ENCODE measurements at regions not wholly inside any gene's neighbourhood (a gene's known extent, or its start where the extent isn't known, plus 50 kb on each side); places are given as distances from the start of the nearest gene placed in this dataset.

DNA sequence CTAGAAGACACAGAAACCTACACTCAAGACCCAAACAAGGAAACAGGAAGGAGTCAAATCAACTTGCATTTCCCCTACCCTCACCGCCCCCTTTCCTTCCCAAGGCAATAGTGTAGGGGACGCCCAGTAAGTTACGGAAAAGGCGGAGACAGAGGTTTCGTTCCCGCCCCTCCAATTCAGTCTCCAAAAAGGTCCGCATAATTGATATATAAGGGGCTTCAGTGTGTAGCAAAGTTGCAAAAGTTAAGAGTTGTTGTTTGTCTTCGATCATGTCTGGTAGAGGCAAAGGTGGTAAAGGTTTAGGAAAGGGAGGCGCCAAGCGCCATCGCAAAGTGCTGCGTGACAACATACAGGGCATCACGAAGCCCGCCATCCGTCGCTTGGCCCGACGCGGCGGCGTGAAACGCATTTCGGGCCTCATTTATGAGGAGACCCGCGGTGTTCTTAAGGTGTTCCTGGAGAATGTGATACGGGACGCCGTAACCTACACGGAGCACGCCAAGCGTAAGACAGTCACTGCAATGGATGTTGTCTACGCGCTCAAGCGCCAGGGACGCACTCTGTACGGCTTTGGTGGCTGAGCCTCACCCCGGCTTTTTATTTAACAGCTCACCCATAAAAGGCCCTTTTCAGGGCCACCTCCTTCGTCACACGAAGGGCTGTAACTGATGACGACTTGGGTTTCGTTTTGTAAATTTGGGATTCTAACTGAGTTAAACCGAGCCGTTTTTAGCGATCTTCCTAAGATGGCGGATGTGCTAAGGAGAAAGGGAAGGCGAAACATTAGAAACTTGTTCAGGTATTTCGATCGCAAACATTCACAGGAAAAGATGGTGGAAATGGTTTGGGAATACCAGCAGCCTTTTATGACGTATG lies 124.6 kb upstream of the BTN3A2 start:
- FAIRE-seq, result peak; percentile 92

DNA sequence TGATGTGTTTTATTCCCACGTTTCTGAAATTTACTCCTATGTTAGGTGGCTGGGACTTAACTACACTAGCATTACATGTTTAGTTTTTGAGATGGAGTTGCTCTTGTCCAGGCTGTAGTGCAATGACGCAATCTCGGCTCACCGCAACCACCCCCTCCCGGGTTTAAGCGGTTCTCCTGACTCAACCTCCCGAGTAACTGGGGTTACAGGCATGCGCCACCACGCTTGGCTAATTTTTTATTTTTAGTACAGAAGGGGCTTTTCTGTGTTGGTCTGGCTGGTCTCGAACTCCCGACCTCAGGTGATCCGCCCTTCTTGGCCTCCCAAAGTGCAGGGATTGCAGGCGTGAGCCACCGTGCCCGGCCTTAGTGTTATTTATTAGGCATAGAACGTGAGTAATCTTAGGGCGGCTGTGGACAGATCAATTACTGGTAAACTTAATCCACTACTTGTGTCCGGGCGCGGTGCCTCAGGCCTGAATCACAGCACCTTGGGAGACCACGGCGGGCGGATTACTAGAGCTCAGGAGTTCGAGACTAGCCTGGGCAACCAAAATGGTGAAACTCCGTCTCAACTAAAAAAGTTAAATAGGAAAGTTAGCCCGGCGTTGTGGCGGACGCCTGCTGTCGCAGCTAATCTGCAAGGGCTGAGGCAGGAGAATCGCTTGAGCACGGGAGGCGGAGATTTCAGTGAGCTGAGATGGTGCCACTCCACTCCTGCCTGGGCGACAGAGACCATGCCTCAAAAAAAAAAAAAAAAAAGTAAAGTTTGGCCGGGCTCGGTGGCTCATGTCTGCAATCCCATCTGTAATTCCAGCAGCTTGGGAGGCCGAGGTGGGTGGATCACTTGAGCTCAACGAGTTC lies 123.7 kb upstream of the BTN3A2 start:
- FAIRE-seq, result no peak
- no peak for DNase-seq (ENCODE audit: insufficient read length, low spot score)

More for the DNA sequence above, 124.6 kb upstream of the BTN3A2 start:
- no peak for DNase-seq (ENCODE audit: insufficient read length, low spot score)
- no peak for TF ChIP-seq SPI1 (IDR thresholded peaks at IDR 0.05; ENCODE audit: low read depth, low read length)
- peak; percentile 64; the same call in 1 of the 2 replicates for TF ChIP-seq POU2F2 (IDR thresholded peaks at IDR 0.05; ENCODE audit: low read depth, low read length)
- peak; percentile 94 for TF ChIP-seq POLR2A (IDR thresholded peaks at IDR 0.05; ENCODE audit: low read depth, low read length)
- peak; percentile 97 for TF ChIP-seq POLR2AphosphoS5 (IDR thresholded peaks at IDR 0.05; ENCODE audit: low read depth, low read length)
- TF ChIP-seq PAX5 (IDR thresholded peaks at IDR 0.05; ENCODE audit: insufficient read depth, low read length, severe bottlenecking), result no peak
- no peak; the same call in 1 of the 2 replicates for TF ChIP-seq TAF1 (IDR thresholded peaks at IDR 0.05; ENCODE audit: low read depth, low read length)

DNA sequence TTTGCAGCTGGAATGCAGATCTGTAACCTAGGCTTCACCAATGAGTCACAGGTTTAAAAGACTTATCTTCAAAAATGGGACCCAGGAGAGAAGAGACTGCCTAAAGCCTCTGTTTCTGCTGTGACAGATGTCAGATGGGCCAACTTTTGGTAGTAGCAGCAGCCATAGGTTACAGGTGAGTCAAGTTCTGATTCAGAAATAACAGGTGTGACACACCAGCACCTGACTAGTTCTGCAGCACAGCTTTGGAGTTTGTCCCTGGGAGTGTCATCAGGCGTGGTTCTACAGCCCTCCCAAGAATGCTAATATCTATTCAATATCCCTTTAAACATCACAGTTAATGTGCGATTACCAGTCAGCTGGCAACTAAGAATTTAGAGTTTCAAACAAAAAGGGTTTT lies 121.9 kb upstream of the BTN3A2 start:
- DNase-seq (ENCODE audit: insufficient read length, low spot score), result no peak
- TF ChIP-seq TAF1 (IDR thresholded peaks at IDR 0.05; ENCODE audit: low read depth, low read length) (no peak), SPI1 (IDR thresholded peaks at IDR 0.05; ENCODE audit: low read depth, low read length) (no peak), POLR2A (IDR thresholded peaks at IDR 0.05; ENCODE audit: low read depth, low read length) (no peak), PAX5 (IDR thresholded peaks at IDR 0.05; ENCODE audit: insufficient read depth, low read length, severe bottlenecking) (no peak), POLR2AphosphoS5 (IDR thresholded peaks at IDR 0.05; ENCODE audit: low read depth, low read length) (no peak)
- FAIRE-seq, result no peak

More for the DNA sequence above, 123.7 kb upstream of the BTN3A2 start:
- TF ChIP-seq POU2F2 (IDR thresholded peaks at IDR 0.05; ENCODE audit: low read depth, low read length), result peak; percentile 65; the same call in 1 of the 2 replicates
- peak; percentile 73 for TF ChIP-seq PAX5 (IDR thresholded peaks at IDR 0.05; ENCODE audit: insufficient read depth, low read length, severe bottlenecking)
- no peak for TF ChIP-seq SPI1 (IDR thresholded peaks at IDR 0.05; ENCODE audit: low read depth, low read length)
- TF ChIP-seq TAF1 (IDR thresholded peaks at IDR 0.05; ENCODE audit: low read depth, low read length), result no peak
- TF ChIP-seq POLR2AphosphoS5 (IDR thresholded peaks at IDR 0.05; ENCODE audit: low read depth, low read length), result no peak

DNA sequence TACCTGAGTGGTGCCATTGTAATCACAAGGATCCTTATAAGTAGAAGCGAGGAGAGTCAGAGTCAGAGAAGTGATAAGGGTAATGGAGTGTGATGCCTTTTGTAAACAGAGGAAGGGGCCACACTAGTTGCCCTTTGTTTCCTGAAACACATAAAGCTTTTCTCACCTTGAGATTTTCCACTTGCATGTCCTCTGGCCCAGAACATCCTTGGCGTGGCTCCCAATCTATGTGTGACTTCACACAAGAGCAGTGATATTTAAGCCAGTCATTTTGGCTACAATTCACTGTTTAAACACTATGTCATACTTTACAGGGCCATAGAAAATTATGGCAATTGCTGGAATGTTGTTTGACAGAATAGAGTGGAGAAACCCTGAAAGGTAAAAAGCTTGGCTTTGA lies 121.2 kb upstream of the BTN3A2 start:
- FAIRE-seq (no peak), DNase-seq (ENCODE audit: insufficient read length, low spot score) (no peak)
- no peak for TF ChIP-seq POLR2A (IDR thresholded peaks at IDR 0.05; ENCODE audit: low read depth, low read length)

DNA sequence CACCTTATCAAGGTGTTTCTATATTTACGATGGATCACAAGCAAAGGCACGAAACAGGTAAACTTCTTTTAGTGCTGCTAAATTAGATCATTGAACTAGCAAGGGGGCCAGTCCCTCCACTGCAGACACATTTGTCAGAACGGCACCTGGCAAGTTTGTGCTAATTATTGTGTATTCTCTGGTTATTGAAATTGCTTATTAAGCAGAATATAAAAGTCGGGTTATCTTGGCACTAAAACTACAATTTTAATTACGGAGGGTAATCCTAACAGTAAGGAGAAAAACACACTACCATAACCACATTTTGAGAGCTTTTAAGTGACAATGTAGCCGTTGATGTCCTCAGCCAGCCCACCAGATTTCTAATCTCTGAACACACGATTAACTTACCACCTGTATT lies 118.9 kb upstream of the BTN3A2 start:
- no peak for DNase-seq (ENCODE audit: insufficient read length, low spot score)
- no peak for TF ChIP-seq POLR2A (IDR thresholded peaks at IDR 0.05; ENCODE audit: low read depth, low read length)
- no peak for TF ChIP-seq PAX5 (IDR thresholded peaks at IDR 0.05; ENCODE audit: insufficient read depth, low read length, severe bottlenecking)
- FAIRE-seq, result no peak

DNA sequence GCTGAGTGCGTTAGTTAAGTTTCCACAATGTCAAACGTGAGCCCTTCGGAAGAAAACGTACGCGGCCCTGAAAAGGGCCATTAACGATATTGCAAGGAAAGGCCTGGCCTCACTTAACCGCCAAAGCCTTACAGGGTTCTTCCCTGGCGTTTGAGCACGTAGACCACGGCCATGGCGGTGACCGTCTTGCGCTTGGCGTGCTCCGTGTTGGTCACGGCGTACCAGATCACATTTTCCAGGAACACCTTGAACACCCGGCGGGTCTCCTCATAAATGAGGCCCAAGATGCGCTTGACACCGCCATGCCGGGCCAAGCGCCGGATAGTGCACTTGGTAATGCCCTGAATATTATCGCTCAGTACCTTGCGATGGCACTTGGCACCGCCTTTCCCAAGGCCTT lies 118.4 kb upstream of the BTN3A2 start:
- no peak for DNase-seq (ENCODE audit: insufficient read length, low spot score)
- TF ChIP-seq POLR2AphosphoS5 (IDR thresholded peaks at IDR 0.05; ENCODE audit: low read depth, low read length) (no peak), TAF1 (IDR thresholded peaks at IDR 0.05; ENCODE audit: low read depth, low read length) (no peak), PAX5 (IDR thresholded peaks at IDR 0.05; ENCODE audit: insufficient read depth, low read length, severe bottlenecking) (no peak), POLR2A (IDR thresholded peaks at IDR 0.05; ENCODE audit: low read depth, low read length) (no peak), SPI1 (IDR thresholded peaks at IDR 0.05; ENCODE audit: low read depth, low read length) (no peak), POU2F2 (IDR thresholded peaks at IDR 0.05; ENCODE audit: low read depth, low read length) (no peak)
- FAIRE-seq, result no peak

DNA sequence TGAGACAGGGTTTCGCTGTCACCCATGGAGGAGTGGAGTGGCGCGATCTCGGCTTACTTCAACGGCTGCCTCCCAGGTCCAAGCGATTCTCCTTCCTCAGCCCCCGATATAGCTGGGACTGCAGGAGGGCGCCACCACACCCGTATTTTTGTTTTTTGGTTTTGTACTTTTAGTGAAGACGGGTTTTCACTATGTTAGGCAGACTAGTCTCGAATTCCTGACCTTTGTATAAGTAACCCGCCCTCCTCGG lies 115.4 kb upstream of the BTN3A2 start:
- peak; percentile 48 for FAIRE-seq
- TF ChIP-seq POLR2A (IDR thresholded peaks at IDR 0.05; ENCODE audit: low read depth, low read length) (peak; percentile 12; the same call in 1 of the 2 replicates), TAF1 (IDR thresholded peaks at IDR 0.05; ENCODE audit: low read depth, low read length) (no peak), SPI1 (IDR thresholded peaks at IDR 0.05; ENCODE audit: low read depth, low read length) (no peak), POLR2AphosphoS5 (IDR thresholded peaks at IDR 0.05; ENCODE audit: low read depth, low read length) (no peak), POU2F2 (IDR thresholded peaks at IDR 0.05; ENCODE audit: low read depth, low read length) (no peak), PAX5 (IDR thresholded peaks at IDR 0.05; ENCODE audit: insufficient read depth, low read length, severe bottlenecking) (no peak)
- no peak for DNase-seq (ENCODE audit: insufficient read length, low spot score)

DNA sequence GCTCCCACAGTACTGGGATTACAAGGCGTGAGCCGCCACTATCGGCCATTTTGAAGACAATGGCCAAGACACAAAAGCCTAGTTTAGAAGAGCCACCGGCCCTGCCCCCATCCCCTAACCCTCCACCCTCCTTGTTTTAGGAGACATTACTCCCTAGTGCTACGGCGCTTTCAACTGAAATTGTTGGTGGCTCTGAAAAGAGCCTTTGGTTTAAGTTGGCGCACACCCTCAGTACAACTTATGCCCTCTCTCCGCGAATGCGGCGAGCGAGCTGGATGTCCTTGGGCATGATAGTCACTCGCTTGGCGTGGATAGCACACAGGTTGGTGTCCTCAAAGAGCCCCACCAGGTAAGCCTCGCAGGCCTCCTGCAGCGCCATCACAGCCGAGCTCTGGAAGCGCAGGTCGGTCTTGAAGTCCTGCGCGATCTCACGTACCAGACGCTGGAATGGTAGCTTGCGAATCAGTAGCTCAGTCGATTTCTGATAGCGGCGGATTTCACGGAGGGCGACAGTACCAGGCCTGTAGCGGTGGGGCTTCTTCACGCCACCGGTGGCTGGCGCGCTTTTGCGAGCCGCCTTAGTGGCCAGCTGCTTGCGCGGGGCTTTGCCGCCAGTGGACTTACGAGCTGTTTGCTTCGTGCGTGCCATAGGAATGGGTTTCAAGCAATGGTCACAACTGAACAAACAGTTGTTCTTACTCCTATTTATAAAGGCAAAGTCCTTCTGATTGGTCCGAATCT lies 114.9 kb upstream of the BTN3A2 start:
- no peak for DNase-seq (ENCODE audit: insufficient read length, low spot score)
- peak; percentile 92 for FAIRE-seq
- TF ChIP-seq POU2F2 (IDR thresholded peaks at IDR 0.05; ENCODE audit: low read depth, low read length) (peak; percentile 89), POLR2A (IDR thresholded peaks at IDR 0.05; ENCODE audit: low read depth, low read length) (peak; percentile 97), SPI1 (IDR thresholded peaks at IDR 0.05; ENCODE audit: low read depth, low read length) (no peak), POLR2AphosphoS5 (IDR thresholded peaks at IDR 0.05; ENCODE audit: low read depth, low read length) (peak; percentile 99), TAF1 (IDR thresholded peaks at IDR 0.05; ENCODE audit: low read depth, low read length) (peak; percentile 59)

DNA sequence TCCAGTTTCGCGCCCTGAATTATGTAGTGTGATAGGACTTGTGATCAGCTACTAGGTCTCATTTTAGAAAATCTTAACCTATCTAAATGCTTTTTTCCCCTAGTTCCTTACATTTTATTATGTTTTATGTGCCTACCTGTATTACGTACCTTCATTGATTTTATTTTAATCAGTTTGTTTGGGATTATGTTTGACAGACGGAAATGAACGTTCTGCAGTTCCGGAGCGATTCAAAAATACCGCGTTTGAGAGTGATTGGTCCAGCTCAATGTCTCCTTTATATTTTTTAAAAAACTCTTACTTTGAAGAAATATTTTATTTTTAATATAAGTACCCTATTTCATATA lies 114.3 kb upstream of the BTN3A2 start:
- DNase-seq (ENCODE audit: insufficient read length, low spot score) (no peak), FAIRE-seq (no peak)
- no peak for TF ChIP-seq PAX5 (IDR thresholded peaks at IDR 0.05; ENCODE audit: insufficient read depth, low read length, severe bottlenecking)
- no peak for TF ChIP-seq TAF1 (IDR thresholded peaks at IDR 0.05; ENCODE audit: low read depth, low read length)
- TF ChIP-seq POU2F2 (IDR thresholded peaks at IDR 0.05; ENCODE audit: low read depth, low read length), result no peak
- no peak for TF ChIP-seq POLR2A (IDR thresholded peaks at IDR 0.05; ENCODE audit: low read depth, low read length)
- no peak for TF ChIP-seq POLR2AphosphoS5 (IDR thresholded peaks at IDR 0.05; ENCODE audit: low read depth, low read length)
- no peak for TF ChIP-seq SPI1 (IDR thresholded peaks at IDR 0.05; ENCODE audit: low read depth, low read length)

All from GM12891 (cell line).